Activated CD8-positive, alpha-beta memory T cell treated with anti-CD3 and anti-CD28 coated beads for 4 hours (primary cell): ENCODE measurements at regions not wholly inside any gene's neighbourhood (a gene's known extent, or its start where the extent isn't known, plus 50 kb on each side); places are given as distances from the start of the nearest gene placed in this dataset.

ENCODE experiments used
- DNase-seq, 2 donors: peaks; one replicate each; pipeline ENCODE4 v3.0.0-alpha.2; 2020; ENCODE audit warnings: low read depth in 2 of 2

DNA sequence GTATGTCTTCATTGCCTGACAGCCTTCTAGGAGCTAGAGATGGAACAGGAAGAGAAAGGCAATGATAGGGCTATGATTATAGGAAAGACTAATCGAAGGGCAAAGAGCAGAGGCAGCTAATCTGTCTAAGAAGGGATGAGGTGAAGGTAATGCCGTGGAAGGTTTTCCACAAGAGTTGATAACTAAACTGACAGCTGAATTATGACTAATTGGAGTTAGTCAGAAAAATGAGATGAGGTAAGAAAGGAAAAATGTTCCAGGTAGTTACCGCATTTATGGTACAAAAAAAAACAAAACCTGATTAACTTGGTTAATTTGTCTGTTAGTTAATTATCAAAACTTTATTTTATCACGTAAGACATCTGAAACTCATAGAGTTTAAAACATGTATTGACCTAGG, 260.3 kb downstream of the SLITRK6 start:
- no peak for DNase-seq

DNA sequence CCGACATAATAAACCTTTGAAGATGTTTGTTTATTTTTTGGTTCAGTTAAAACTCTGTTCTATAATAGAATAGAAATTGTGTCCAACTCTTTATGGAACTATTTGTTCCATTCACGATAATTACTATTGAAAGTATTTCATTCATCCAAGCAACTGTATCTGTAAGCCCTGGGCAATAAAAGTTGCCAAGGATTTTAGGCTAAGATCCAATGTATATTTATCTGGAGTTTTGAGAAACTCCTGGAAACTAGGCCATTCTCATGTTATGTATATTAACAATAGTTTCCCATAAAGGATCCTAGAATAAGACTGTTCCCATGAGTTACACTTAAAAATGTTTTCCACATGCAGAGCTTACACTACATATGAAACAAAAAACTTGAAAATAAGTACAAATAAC, 261.6 kb downstream of the SLITRK6 start:
- no peak for DNase-seq

DNA sequence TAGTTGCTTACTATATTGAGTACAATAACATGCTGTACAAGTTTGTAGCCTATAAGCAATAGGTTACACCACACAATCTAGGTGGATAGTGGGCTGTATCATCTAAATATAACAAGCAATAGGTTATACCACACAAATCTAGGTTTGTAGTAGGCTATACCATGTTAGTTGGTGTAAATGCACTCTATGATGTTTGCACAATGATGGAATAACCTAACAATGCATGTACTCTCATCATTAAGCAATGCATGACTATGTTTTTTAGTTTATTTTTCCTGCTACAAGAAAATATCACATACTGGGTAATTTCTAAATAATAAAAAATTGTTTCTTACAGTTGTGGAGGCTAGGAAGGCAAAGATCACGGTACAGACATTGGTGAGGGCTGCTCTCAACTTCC, 262.5 kb downstream of the SLITRK6 start:
- no peak for DNase-seq

DNA sequence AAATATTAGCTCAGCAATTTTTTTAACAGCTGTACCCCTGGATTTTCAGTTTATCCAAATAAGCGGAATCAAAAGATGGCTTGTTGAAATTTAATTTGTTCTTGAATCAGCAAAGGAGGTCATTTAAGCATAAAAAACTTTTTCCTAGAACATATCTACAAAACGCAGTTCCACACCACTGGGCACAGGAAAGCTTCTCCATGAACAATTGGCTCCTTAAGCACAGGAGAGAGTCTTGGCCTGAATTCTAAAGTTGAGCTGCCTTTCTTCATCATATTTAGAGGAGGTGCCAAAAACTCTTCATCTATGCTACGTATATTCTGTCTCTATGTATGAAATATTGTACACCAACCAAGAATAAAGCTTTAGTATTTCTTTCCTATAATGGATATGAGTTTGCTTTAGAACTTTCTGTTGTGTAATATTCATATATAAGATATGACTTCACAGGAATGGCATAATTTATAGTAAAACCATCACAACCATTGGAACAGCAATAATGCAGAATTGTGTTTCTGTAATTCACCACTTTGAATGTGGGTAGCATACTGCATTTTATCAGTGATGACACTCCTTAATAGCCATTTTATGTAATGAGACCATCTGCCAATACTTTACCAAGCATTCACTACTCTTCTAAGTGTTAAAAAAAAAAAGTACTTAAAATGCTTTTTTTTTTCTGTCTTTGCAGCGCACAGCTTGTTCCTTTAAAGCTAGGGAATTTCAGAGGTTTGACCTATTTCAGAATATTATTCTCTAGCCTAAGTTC, 263.7 kb downstream of the SLITRK6 start:
- no peak for DNase-seq

DNA sequence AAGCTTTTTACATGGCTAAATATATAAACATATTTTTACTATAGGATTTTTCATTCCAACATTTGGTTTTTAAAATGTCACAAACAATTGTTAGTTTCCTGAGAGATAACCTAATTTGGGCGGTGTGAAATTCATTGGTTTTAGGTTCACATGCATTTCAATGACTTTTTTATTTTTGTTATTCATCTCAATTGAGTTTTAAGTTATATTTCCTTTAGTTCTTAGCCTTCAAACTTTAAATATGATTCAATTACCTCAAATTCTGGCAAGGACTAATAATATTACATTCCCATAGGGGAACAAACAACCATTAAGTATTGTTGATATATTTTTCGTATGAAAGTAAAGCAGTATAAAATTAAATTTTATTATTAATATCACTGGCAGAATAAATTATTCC, 265.3 kb downstream of the SLITRK6 start:
- DNase-seq: no peak

DNA sequence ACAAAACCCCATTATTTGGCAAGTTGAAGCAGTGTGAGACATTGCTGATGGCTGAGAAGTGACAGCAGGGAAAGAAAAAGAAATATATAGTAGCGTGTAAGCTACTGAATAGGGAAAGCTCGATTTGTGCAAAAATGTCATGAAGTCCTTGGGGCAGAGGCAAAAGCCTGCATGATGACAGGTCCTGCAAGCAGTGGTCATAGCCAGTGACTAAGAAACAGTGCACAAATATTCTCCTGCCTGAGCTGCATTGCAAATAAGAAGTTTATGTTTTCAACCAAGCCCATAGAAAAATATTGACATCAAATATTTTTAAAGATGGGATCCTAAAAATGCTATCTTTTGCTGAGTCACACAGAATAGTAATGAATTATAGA, 270.0 kb downstream of the SLITRK6 start:
- no peak for DNase-seq

DNA sequence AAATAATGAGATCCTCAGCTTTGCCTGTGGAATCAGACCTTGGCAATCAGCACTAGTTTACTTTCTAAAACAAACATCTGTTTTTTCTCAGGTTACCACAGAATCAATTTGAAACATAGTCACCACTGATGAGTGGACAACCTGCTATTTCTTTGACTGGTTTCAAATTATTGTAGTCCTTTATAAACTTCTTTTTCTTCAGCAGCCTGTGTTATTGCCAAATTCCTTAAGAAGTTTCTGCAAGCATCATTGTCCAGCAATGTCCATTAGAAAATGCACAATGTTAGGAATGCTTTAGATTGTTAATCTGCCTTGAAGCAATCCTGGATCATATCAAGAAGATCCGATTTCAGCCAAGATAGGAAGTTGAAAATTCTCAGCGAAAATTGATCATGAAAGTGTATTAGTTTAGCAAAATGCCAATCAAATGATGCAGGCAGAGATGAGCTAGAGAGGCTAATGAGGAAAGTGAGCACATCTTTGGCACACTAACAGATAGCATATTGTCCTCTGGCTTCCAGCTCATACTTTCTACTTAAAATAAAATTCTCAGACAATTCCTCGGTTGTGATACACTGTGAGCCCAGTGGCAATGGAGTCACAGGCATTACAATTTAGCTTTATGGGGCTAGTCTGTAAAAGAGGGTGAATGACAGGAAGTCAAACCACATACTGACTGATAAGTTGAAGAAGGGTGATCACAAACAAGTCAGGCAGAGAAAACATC, 270.6 kb downstream of the SLITRK6 start:
- DNase-seq: no peak

DNA sequence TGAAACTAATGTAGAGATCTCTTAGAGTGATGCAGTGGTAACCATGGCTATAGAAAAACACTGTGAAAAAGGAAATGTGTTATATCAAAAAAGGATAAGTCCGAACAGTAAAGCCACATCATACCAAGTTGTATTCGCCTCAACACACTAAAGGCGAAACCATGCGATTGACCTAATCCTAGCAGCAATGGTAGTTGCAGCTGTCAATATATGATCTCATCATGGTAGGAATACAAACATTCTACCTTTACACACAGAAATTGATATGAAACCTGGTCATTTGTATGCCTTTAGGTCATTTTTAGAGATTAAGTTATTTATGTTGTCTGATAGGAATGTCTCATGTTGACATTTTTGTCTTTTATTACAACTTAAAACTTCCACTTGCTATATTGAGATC, 271.9 kb downstream of the SLITRK6 start:
- DNase-seq: no peak

DNA sequence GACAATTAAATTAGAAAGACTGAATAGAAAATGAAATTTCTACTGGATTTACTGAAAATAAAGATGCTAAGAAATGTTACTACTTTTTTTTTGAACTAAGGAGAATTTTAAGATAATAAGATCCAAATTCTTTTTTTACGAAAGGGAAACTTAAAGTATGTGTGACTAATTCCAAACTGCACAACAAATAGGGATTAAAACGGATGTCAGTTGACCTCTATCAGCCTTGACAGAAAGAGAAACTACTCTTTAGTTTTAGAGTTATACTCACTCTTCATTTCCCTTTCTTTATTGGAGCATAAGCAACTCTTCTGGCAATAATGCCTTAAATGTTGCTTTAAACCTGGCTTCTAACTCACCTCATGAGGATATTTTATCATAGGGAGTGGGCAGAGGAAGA, 273.8 kb downstream of the SLITRK6 start:
- no peak for DNase-seq

DNA sequence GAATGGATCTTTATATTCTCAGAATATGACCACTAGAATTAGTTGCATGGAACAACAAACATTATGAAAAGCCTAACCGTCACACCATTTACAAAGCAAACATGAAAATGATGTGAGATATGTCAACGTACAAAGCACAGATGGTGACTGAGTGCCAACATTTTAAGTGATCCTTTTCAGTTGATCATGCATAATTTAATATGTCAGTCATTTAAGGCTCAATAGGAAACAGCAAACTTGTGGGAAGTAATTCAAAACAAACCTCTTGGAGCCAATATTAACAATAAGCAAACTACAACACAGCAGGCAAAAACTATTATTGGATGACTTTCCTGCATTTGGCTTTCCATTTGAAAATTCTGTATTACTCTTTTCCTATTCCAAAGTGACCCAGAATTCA, 277.6 kb downstream of the SLITRK6 start:
- DNase-seq: no peak

DNA sequence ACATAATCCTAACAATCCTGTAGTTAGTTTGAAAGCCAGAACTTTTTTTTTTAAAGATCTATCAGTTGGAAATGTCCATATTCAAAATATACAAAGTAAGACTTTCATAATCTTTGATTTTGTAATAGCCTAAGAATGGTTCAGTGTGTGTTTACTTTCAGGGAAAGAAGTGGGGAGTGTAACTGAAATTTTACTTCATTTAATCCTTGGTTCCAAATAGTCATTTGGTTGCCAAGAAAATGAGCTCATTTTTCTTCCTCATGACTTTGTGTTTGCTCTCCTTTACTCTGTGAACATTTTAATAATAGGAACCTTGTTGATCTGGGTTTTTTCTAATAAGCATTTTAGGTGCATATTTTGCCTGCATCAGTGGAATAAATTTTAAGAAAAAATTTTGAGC, 278.8 kb downstream of the SLITRK6 start:
- DNase-seq: no peak

DNA sequence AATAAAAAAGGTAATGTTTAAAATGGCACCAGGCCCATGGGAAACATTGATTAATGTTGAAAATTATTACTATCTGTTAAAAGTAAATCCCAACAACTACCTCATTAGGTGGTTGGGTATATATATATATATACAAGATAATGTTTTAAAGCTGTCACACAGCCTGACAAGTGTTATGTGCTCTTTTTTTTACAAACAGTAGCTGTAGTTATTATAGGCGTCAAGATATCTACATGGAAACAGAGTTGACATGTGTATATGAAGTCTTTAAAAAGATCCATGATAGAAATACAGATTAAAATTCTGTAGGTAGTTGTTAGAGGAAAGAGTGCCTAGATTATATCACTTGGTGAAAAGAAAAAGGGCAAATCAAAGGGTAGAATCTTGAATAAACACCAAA, 279.9 kb downstream of the SLITRK6 start:
- DNase-seq: no peak

DNA sequence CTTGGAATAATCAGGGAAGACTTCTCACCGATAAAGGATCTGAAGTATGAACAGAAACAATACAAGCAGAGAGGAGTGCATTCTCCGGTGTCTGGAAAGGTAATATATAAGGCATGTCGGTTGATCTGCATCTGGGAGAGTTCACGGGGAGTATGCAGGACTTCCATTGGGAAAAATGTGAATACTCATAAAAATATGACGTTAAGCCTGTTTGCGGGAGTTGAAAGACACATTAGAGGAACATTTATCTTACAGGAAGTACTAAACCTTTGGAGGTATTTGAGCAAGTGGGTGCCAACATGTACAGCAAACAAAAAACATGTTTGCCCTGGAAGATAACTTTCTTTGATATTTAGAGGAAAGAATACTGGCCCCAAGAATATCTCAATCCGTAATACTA, 286.8 kb downstream of the SLITRK6 start:
- no peak for DNase-seq

DNA sequence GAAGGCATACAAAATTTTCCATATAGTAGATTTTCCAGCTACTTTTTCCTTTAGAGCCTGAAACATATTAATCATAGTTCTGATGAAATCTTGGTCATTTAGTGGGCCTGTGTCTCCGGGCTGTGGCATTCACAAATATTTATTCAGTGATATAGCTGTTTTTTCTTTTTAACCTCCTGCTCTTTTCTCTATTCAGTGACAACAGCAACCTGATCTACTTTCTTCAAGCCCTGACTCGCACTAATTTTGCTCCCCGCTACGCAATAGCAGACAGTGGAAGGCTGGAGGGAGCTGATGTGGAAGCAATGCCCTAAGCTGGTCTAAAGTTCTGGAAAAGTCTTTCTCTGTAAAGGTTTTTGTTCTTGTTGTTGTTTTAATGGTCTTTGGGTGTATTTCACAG, 289.7 kb downstream of the SLITRK6 start:
- no peak for DNase-seq

DNA sequence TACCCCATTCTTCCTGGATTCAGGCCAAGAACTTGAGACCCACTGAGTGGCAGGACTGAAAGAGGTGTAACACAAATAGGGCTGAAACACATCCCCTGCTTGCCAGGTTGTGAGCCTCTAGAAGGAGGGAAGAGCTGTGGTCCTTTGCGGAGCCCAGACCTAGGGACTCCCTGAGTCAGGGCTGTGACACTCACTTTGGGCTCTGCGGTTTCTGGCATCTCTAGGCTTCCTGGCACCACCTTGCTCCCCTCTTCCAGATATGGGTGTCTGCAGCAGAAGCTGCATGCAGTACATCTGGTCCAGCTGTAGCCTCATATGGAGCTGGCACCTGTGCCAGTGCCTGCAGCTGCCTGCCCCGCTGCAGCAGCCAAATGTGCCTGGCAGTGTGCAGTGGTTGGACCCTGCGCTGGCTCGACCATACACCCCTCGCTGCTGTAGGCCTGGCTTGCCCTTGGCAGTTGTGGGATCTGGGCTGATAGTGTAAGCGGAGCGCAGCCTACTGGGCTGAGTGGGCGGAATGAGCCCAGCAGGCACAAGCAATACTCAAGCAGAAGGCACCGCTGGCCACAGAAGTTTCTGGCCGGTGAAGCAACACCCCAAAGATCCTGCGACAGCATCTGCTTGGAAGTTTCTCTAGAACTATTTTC, 290.4 kb downstream of the SLITRK6 start:
- no peak for DNase-seq

DNA sequence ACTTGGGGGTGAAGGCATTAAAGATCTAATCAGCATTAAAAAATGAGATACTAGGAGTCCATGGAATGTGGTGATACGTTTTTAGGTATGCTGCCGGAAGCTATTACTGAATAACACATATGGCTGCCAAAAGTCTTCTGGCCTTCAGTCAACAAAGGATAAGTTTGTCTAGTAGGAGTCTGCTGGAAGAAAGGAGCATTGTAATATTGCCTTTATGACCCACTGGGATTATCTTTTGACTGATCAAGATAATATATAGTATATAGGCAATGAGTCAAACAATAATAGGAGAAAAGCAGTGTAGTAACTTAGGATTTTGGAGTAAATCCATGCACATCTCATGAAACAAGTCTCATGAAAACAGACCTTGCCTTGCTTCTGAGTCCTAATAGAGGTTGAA, 295.4 kb downstream of the SLITRK6 start:
- DNase-seq: no peak

DNA sequence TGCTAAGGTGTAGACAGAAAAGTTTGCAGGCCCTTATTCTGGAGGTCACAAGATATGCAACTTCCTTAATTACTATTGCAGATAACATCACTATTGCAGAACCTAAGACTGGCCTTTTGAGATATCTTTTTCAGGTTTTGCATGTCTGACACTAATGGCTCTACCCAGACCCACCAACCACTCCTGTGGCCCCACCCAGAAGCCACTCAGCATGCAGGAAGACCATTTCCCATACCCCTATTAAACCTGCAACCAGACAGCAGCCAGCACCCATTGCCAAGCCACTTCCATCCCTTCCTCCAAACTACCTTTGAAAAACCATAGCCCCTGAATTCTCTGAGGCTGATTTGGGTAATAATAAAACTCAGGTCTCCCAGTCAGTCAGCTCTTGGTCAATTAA, 297.6 kb downstream of the SLITRK6 start:
- DNase-seq: no peak

DNA sequence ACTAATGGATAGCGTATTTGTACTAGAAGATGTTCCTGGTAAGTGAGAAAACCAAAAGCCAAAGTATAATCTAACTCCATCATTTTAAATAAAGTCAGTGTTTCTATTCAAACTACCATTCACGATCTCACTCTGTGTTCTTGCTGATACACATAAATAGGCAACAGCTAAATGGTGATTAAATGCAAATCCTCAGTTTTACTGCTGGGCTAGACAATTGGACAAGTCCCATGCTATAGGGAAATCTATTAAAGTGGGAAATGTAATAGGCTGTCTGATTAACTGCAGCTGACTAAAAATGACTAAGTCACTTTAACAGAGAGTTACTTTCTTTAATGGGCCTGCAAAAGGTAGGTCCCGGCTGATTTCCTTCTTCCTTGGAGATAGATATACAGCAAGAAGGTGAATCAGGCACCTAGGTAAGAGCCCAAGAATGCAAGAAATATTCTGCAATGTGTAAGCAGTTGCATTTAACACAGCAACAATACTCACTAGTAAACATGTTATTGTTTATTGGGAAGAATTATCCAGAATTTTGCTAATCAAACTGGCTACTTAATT, 298.4 kb downstream of the SLITRK6 start:
- no peak for DNase-seq

DNA sequence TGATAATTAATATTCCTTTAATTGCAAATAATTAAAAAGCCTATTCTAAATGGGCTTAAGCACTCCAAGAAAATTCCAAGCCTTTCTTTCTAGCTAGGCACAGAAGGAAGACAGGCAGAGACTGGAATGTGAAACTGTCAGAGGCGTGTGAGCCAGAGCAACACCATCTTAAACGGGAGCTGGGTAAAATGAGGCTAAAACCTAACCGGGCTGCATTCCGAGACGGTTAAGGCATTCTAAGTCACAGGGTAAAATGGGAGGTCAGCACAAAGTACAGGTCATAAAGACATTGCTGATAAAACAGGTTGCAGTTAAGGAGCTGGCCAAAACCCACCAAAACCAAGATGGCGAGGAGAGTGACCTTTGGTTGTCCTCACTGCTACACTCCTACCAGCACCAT, 300.4 kb downstream of the SLITRK6 start:
- no peak for DNase-seq

DNA sequence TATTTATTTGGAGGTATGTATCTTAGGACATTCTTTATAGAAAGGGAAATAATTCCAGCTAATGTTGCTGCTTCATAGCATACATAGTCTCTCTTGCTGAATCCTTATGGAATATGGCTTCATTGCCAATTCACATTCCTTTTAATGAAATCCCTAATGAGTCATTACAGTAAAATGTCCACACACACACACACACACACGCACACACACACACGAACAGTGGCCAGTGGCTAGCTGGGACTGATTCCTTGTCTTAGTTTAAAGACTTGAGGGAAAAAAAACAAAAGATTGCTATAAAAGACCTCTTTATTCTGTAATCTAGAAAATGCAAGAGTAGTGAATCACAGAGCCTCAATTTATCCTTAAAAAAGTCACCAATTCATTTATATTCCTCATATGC, 301.6 kb downstream of the SLITRK6 start:
- no peak for DNase-seq

DNA sequence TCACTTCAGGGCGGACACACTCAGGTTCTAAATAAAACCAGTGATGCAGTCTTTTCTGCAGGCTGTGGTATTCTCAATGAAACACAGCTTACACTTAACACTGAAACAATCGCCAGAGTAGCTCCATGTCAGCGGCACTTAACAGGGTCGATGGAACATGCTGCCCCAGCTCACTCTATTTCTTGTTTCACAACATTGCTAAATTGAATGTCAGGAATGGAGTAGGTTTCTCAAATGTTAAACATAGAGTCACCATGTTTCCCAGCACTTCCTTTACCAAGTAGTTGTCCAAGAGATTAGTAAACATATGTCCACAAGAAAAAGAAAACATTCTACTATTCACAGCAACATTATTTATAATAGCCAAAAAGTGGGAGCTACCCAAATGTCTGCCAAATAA, 306.9 kb downstream of the SLITRK6 start:
- no peak for DNase-seq

DNA sequence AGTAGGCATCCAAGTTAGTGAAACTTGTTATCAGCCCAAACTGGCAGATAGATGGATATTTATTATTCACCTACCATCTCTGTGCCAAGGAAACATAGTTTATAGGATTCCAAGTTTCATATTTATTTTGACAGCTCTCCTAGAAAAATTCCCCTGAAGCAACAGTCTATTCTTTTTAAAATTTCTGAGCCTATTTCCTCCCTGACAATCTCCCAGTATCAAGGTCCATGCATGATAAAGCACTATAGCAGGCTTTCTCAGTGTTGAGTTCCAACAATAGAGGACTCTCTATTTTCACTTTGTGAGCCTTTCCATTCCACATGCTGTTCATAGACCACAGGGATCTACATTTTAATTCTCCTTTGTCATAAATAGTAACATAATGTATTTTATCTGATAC, 312.6 kb downstream of the SLITRK6 start:
- DNase-seq: no peak

DNA sequence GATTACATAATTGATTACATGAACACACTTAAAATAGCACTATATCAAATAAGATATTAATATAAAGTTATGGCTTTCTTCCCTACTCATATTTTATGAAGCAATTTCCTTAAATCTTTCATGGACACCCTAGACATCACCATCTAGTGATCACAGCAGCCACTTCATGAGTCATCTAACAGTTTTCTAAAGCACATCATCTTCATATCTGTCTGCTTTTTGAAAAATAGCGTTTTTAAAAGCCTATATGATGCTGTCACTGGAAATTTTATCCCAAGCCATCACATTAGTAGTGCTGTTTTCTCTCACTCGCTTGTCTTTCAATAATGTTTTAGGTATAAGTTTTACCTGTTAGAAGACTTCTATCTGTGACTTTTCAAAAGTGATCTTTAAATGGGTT, 326.1 kb downstream of the SLITRK6 start:
- DNase-seq: no peak
